HEK293T (cell line): ENCODE measurements at regions not wholly inside any gene's neighbourhood (a gene's known extent, or its start where the extent isn't known, plus 50 kb on each side); places are given as distances from the start of the nearest gene placed in this dataset.
"Not testable (repeated sequence)": the region's sequence is repeated elsewhere in the genome, so short reads cannot be mapped to it uniquely, and the experiment has no call there.

Source experiments
- CTCF ChIA-PET: fragments of 350-600 bp; formaldehyde crosslinking; extraction: SDS; loops from one replicate; lab custom pipeline; 2021; ENCODE audit warnings: antibody characterized with exemption, inconsistent platforms; lab: Yijun Ruan, JAX
- POLR2A ChIA-PET: fragments of 350-600 bp; formaldehyde crosslinking; extraction: SDS; loops from one replicate; lab custom pipeline; 2020; ENCODE audit warnings: antibody characterized with exemption, inconsistent platforms; lab: Yijun Ruan, JAX
- DNase-seq: peaks from one replicate; pipeline ENCODE4 v3.0.0; 2012; ENCODE audit warnings: mixed read lengths; ENCODE audit errors: extremely low spot score
- ARNT ChIP-seq: fragments of 450-650 bp; IDR thresholded peaks from 2 replicates; pipeline ENCODE4 v1.6.1; 2017; ENCODE audit warnings: mild to moderate bottlenecking
- BHLHE40 ChIP-seq: fragments of 450-650 bp; IDR thresholded peaks from 2 replicates; pipeline ENCODE4 v1.6.1; 2016; ENCODE audit warnings: mild to moderate bottlenecking, moderate library complexity, borderline replicate concordance
- CTBP1 ChIP-seq: fragments of 450-650 bp; IDR thresholded peaks from 2 replicates; pipeline ENCODE4 v1.6.1; 2016; ENCODE audit warnings: borderline replicate concordance
- ELF4 ChIP-seq: fragments of 450-650 bp; IDR thresholded peaks from 2 replicates; pipeline ENCODE4 v1.6.1; 2017; ENCODE audit warnings: antibody characterized with exemption
- FOXA1 ChIP-seq: fragments of 450-650 bp; IDR thresholded peaks from 2 replicates; pipeline ENCODE4 v1.6.1; 2016; ENCODE audit warnings: mild to moderate bottlenecking
- FOXK2 ChIP-seq: fragments of 450-650 bp; IDR thresholded peaks from 2 replicates; pipeline ENCODE4 v1.6.1; 2016; ENCODE audit warnings: mild to moderate bottlenecking
- FOXM1 ChIP-seq: fragments of 450-650 bp; IDR thresholded peaks from 2 replicates; pipeline ENCODE4 v1.6.1; 2017; ENCODE audit warnings: mild to moderate bottlenecking, borderline replicate concordance
- HDGF ChIP-seq: fragments of 450-650 bp; IDR thresholded peaks from 2 replicates; pipeline ENCODE4 v1.6.1; 2017; ENCODE audit warnings: antibody characterized with exemption, borderline replicate concordance
- L3MBTL2 ChIP-seq: fragments of 450-650 bp; conservative IDR thresholded peaks from 2 replicates; pipeline ENCODE4 v1.6.1; 2016; ENCODE audit warnings: mild to moderate bottlenecking
- LEF1 ChIP-seq: fragments of 450-650 bp; IDR thresholded peaks from 2 replicates; pipeline ENCODE4 v1.6.1; 2017; ENCODE audit warnings: mild to moderate bottlenecking, borderline replicate concordance
- NFRKB ChIP-seq: fragments of 450-650 bp; IDR thresholded peaks from 2 replicates; pipeline ENCODE4 v1.6.1; 2016; ENCODE audit warnings: mild to moderate bottlenecking, moderate library complexity
- PKNOX1 ChIP-seq: fragments of 450-650 bp; IDR thresholded peaks from 2 replicates; pipeline ENCODE4 v1.6.1; 2016
- SP1 ChIP-seq: fragments of 450-650 bp; IDR thresholded peaks from 2 replicates; pipeline ENCODE4 v1.6.1; 2017
- SUZ12 ChIP-seq: fragments of 450-650 bp; IDR thresholded peaks from 2 replicates; pipeline ENCODE4 v1.6.1; 2016; ENCODE audit warnings: mild to moderate bottlenecking
- TARDBP ChIP-seq: fragments of 450-650 bp; IDR thresholded peaks from 2 replicates; pipeline ENCODE4 v1.6.1; 2016
- ZNF384 ChIP-seq: fragments of 450-650 bp; IDR thresholded peaks from 2 replicates; pipeline ENCODE4 v1.6.1; 2016

GRCh38 chr5:37929791-37930190, 90.0 kb upstream of the GDNF start:
- ChIA-PET POLR2A (no interaction called here), CTCF (no interaction called here)
- no peak for DNase-seq
- no peak for TF ChIP-seq ZNF384
- TF ChIP-seq SP1, result no peak
- TF ChIP-seq BHLHE40, result no peak
- no peak for TF ChIP-seq NFRKB
- TF ChIP-seq PKNOX1, result no peak
- no peak for TF ChIP-seq FOXK2
- TF ChIP-seq FOXA1, result no peak
- no peak for TF ChIP-seq LEF1
- no peak for TF ChIP-seq L3MBTL2
- TF ChIP-seq SUZ12, result no peak
- no peak for TF ChIP-seq FOXM1
- TF ChIP-seq ARNT, result no peak
- no peak for TF ChIP-seq CTBP1
- TF ChIP-seq HDGF, result no peak
- no peak for TF ChIP-seq ELF4
- no peak for TF ChIP-seq TARDBP

GRCh38 chr5:37927753-37928152, 87.9 kb upstream of the GDNF start:
- POLR2A ChIA-PET, DNase-seq, CTCF ChIA-PET: not testable (repeated sequence)

GRCh38 chr5:37926732-37927131, 86.9 kb upstream of the GDNF start:
- DNase-seq, result no peak
- TF ChIP-seq TARDBP (no peak), L3MBTL2 (no peak), NFRKB (no peak), HDGF (no peak), PKNOX1 (no peak), FOXK2 (no peak)
- ChIA-PET CTCF (no interaction called here), POLR2A (no interaction called here)

GRCh38 chr5:37921452-37921851, 81.6 kb upstream of the GDNF start:
- no peak for TF ChIP-seq TARDBP
- no peak for TF ChIP-seq SP1
- TF ChIP-seq PKNOX1, result no peak
- TF ChIP-seq BHLHE40, result no peak
- TF ChIP-seq ELF4, result no peak
- no peak for TF ChIP-seq HDGF
- no peak for TF ChIP-seq L3MBTL2
- TF ChIP-seq CTBP1, result no peak
- TF ChIP-seq LEF1, result no peak
- no peak for TF ChIP-seq ARNT
- DNase-seq, result no peak
- ChIA-PET CTCF (no interaction called here), POLR2A (no interaction called here)

- DNase-seq, result no peak
- CTCF ChIA-PET, result interaction anchor here (0.6 kb wide), 1 partner anchor 24 kb away, joined by 3 read pairs; no protein-coding TSS in a partner anchor
- TF ChIP-seq FOXA1 (no peak), PKNOX1 (no peak), FOXK2 (no peak), ARNT (no peak), FOXM1 (no peak), TARDBP (no peak), ZNF384 (no peak), CTBP1 (no peak), NFRKB (no peak), SP1 (no peak), HDGF (no peak), BHLHE40 (no peak), ELF4 (no peak), LEF1 (no peak)
- POLR2A ChIA-PET, result no interaction called here
Observed at GRCh38 chr5:37918424-37918823, 78.6 kb upstream of the GDNF start.

- ChIA-PET CTCF (no interaction called here), POLR2A (no interaction called here)
- no peak for DNase-seq
- TF ChIP-seq TARDBP, result no peak
- no peak for TF ChIP-seq FOXM1
- no peak for TF ChIP-seq SUZ12
- TF ChIP-seq LEF1, result no peak
- no peak for TF ChIP-seq FOXK2
- no peak for TF ChIP-seq ARNT
- TF ChIP-seq NFRKB, result no peak
- no peak for TF ChIP-seq CTBP1
- TF ChIP-seq BHLHE40, result no peak
- TF ChIP-seq SP1, result no peak
- no peak for TF ChIP-seq FOXA1
- no peak for TF ChIP-seq PKNOX1
- no peak for TF ChIP-seq ZNF384
- no peak for TF ChIP-seq L3MBTL2
- no peak for TF ChIP-seq ELF4
- no peak for TF ChIP-seq HDGF
Observed at GRCh38 chr5:37916525-37916924, 76.7 kb upstream of the GDNF start.
